GM23338 (cell line): ENCODE measurements at regions not wholly inside any gene's neighbourhood (a gene's known extent, or its start where the extent isn't known, plus 50 kb on each side); places are given as distances from the start of the nearest gene placed in this dataset.
A peak's percentile ranks its signal among the peaks of the same experiment; 100 is the strongest.

ENCODE experiments used
- ATAC-seq: fragments of 200-7000 bp; cut with Tn5 transposase; 3 replicates; pipeline ENCODE4 v1.9.1; 2020
- DNase-seq: peaks from one replicate; pipeline ENCODE4 v3.0.0-alpha.2; 2015; ENCODE audit warnings: low spot score
- H2AFZ ChIP-seq: fragments of 200-600 bp; sonication (generic); 2 replicates; pipeline ENCODE4 v1.8.0; 2016; ENCODE audit warnings: antibody characterized with exemption, mild to moderate bottlenecking, moderate library complexity
- H3F3A ChIP-seq: fragments of 200-600 bp; sonication (generic); replicated peaks from 2 replicates; pipeline ENCODE4 v1.8.0; 2017; ENCODE audit warnings: antibody characterized with exemption, mixed run types, low read depth
- H3K27ac ChIP-seq: fragments of 200-600 bp; sonication (generic); 2 replicates; pipeline ENCODE4 v1.6.1; 2016; ENCODE audit warnings: low read depth
- H3K27me3 ChIP-seq: fragments of 200-600 bp; sonication (generic); 2 replicates; pipeline ENCODE4 v1.8.0; 2016; ENCODE audit warnings: mild to moderate bottlenecking, mixed run types, moderate library complexity; ENCODE audit not compliant: insufficient read depth
- H3K36me3 ChIP-seq: fragments of 200-600 bp; sonication (generic); 2 replicates; pipeline ENCODE4 v1.8.0; 2016; ENCODE audit warnings: mild to moderate bottlenecking; ENCODE audit not compliant: insufficient read depth
- H3K4me1 ChIP-seq: fragments of 200-600 bp; sonication (generic); 2 replicates; pipeline ENCODE4 v1.8.0; 2016; ENCODE audit warnings: mild to moderate bottlenecking, moderate library complexity; ENCODE audit not compliant: insufficient read depth
- H3K4me2 ChIP-seq: fragments of 200-600 bp; sonication (generic); 2 replicates; pipeline ENCODE4 v1.7.1; 2017; ENCODE audit warnings: mixed run types
- H3K4me3 ChIP-seq: fragments of 200-600 bp; sonication (generic); 2 replicates; pipeline ENCODE4 v1.6.1; 2016; ENCODE audit warnings: mixed run types
- H3K79me2 ChIP-seq: fragments of 200-600 bp; sonication (generic); replicated peaks from 2 replicates; pipeline ENCODE4 v1.8.0; 2017; ENCODE audit warnings: mild to moderate bottlenecking; ENCODE audit not compliant: insufficient read depth
- H3K9me2 ChIP-seq: fragments of 200-600 bp; sonication (generic); 2 replicates; pipeline ENCODE4 v1.8.0; 2017; ENCODE audit not compliant: insufficient read depth
- H4K20me1 ChIP-seq: fragments of 200-600 bp; sonication (generic); replicated peaks from 2 replicates; pipeline ENCODE4 v1.8.0; 2017; ENCODE audit warnings: mild to moderate bottlenecking; ENCODE audit not compliant: insufficient read depth
- H3K27ac Mint-ChIP-seq: 2 replicates; pipeline ENCODE4 v1.8.0; 2020; ENCODE audit warnings: inconsistent platforms, mild to moderate bottlenecking, moderate library complexity, mixed read lengths
- H3K27me3 Mint-ChIP-seq: 3 replicates; pipeline ENCODE4 v1.8.0; 2022; ENCODE audit warnings: low read depth, mild to moderate bottlenecking, moderate library complexity, mixed read lengths, inconsistent platforms; ENCODE audit not compliant: insufficient read depth, poor library complexity
- H3K36me3 Mint-ChIP-seq: 3 replicates; pipeline ENCODE4 v1.8.0; 2021; ENCODE audit warnings: low read depth, mild to moderate bottlenecking, inconsistent platforms, moderate library complexity, mixed read lengths
- H3K4me1 Mint-ChIP-seq: 3 replicates; pipeline ENCODE4 v1.8.0; 2020; ENCODE audit warnings: mild to moderate bottlenecking, inconsistent platforms, mixed read lengths
- H3K4me3 Mint-ChIP-seq: 3 replicates; pipeline ENCODE4 v1.8.0; 2021; ENCODE audit warnings: moderate library complexity, mild to moderate bottlenecking, inconsistent platforms, mixed read lengths
- H3K9me3 Mint-ChIP-seq: 3 replicates; pipeline ENCODE4 v1.8.0; 2020; ENCODE audit warnings: moderate library complexity, mild to moderate bottlenecking, inconsistent platforms, mixed read lengths
- CREB1 ChIP-seq: fragments of 250-450 bp; sonication (Bioruptor Pico); IDR thresholded peaks from 2 replicates; pipeline ENCODE4 v1.5.0; 2020; ENCODE audit warnings: low read depth, mild to moderate bottlenecking, moderate library complexity
- EZH2 ChIP-seq: fragments of 200-600 bp; sonication (generic); IDR thresholded peaks from one replicate; pipeline ENCODE4 v1.8.0; 2017; ENCODE audit warnings: antibody characterized with exemption, mild to moderate bottlenecking, low read depth; ENCODE audit not compliant: unreplicated experiment
- EZH2phosphoT487 ChIP-seq: fragments of 200-600 bp; sonication (generic); IDR thresholded peaks from one replicate; pipeline ENCODE4 v1.8.1; 2018; ENCODE audit warnings: antibody characterized with exemption; ENCODE audit not compliant: unreplicated experiment
- JUNB ChIP-seq: IDR thresholded peaks from one replicate; pipeline ENCODE4 v1.6.1; 2016; ENCODE audit warnings: antibody characterized with exemption; ENCODE audit not compliant: unreplicated experiment
- NANOG ChIP-seq: IDR thresholded peaks from 2 replicates; pipeline ENCODE4 v1.6.1; 2016; ENCODE audit warnings: antibody characterized with exemption, borderline replicate concordance
- POLR2AphosphoS5 ChIP-seq: IDR thresholded peaks from 2 replicates; pipeline ENCODE4 v1.6.1; 2016; ENCODE audit warnings: antibody characterized with exemption, low read depth
- STAT1 ChIP-seq: IDR thresholded peaks from one replicate; pipeline ENCODE4 v1.6.1; 2016; ENCODE audit warnings: antibody characterized with exemption; ENCODE audit not compliant: unreplicated experiment
- ZNF114 ChIP-seq: fragments of 250-450 bp; sonication (Bioruptor Pico); IDR thresholded peaks from 2 replicates; pipeline ENCODE4 v1.5.0; 2020; ENCODE audit warnings: mild to moderate bottlenecking, moderate library complexity
- ZNF331 ChIP-seq: fragments of 250-450 bp; sonication (Bioruptor Pico); IDR thresholded peaks from 2 replicates; pipeline ENCODE4 v1.5.0; 2020; ENCODE audit warnings: low read depth, mild to moderate bottlenecking, moderate library complexity
- TF ChIP-seq, protein P1 (sequence below): IDR thresholded peaks from 2 replicates; pipeline ENCODE4 v1.6.1; 2016; ENCODE audit warnings: antibody characterized with exemption
- TF ChIP-seq, protein P2 (sequence below), 2 experiments: fragments of 200-600 bp in 1 of 2; sonication (generic) in 1 of 2; conservative IDR thresholded peaks; 2 replicates each; pipeline versions ENCODE4 v1.5.1 to v1.6.1; 2016 to 2017; ENCODE audit warnings: antibody characterized with exemption in 2 of 2, low read depth in 2 of 2, mild to moderate bottlenecking in 2 of 2, moderate library complexity in 1 of 2
- TF ChIP-seq, protein P3 (sequence below): IDR thresholded peaks from one replicate; pipeline ENCODE4 v1.6.1; 2018; ENCODE audit warnings: antibody characterized with exemption; ENCODE audit not compliant: unreplicated experiment

DNA sequence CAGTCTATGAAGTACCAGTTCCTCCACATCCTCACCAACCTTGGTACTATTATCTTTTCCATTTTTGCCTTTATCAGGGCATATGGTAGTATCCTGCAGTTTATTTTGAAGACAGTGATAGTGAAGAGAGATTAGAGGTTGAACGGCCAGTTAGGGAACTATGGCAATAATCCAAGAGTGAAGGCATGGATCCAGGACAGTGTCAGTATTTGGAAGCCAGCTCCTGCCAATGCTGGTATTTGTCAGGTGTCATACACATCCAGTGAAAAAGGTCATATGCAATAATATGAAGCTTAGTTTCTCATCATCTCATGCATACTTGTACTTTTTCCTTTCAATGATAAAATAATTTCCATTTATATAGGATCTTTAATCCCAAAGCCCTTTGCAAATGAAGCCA is 56.8 kb upstream of the KCNMB2 start (continued):
- TF ChIP-seq EZH2phosphoT487 (no peak), POLR2AphosphoS5 (no peak), NANOG (no peak), STAT1 (no peak), EZH2 (no peak)

DNA sequence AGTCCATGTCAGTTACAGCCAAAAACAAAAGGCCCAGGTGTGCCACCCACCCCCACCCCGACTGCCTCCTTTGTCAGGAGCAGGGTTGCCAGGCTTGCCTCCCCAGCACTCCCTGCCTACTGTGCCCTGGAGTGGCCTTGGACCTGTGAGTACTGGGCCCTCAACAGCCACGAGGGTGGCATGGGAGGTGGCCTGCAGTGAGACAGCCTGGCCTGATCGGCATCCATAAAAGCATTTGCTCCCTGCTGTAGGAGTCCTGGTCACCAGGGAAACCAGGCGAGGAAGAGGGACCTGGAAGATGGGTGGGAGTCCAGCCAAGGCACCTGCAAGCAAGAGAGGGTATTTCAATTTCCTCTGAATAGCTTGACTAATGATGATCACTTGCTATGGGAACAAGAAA is 56.4 kb upstream of the KCNMB2 start:
- H3K36me3 Mint-ChIP-seq, result no peaks in the 10 kb centered on the region
- H3F3A ChIP-seq, result no peaks in the 10 kb centered on the region
- no peak overlapping the region for H3K27ac Mint-ChIP-seq
- H3K4me3 ChIP-seq, result no peak overlapping the region
- no peaks in the 10 kb centered on the region for H3K9me3 Mint-ChIP-seq
- H3K79me2 ChIP-seq, result no peaks in the 10 kb centered on the region
- no peak overlapping the region for H3K27ac ChIP-seq
- no peaks in the 10 kb centered on the region; the same call in 1 of the 2 replicates for H3K4me1 ChIP-seq
- no peak overlapping the region for H3K4me2 ChIP-seq
- H2AFZ ChIP-seq, result no peak overlapping the region
- ATAC-seq, result peak; percentile 61; the same call in 2 of the 3 replicates
- no peaks in the 10 kb centered on the region; the same call in 1 of the 2 replicates for H3K9me2 ChIP-seq
- TF ChIP-seq ZNF331 (CRISPR knock-in tag), result no peak
- TF ChIP-seq STAT1, result no peak
- TF ChIP-seq CREB1 (CRISPR knock-in tag), result no peak
- TF ChIP-seq EZH2, result no peak
- TF ChIP-seq, protein P1, sequence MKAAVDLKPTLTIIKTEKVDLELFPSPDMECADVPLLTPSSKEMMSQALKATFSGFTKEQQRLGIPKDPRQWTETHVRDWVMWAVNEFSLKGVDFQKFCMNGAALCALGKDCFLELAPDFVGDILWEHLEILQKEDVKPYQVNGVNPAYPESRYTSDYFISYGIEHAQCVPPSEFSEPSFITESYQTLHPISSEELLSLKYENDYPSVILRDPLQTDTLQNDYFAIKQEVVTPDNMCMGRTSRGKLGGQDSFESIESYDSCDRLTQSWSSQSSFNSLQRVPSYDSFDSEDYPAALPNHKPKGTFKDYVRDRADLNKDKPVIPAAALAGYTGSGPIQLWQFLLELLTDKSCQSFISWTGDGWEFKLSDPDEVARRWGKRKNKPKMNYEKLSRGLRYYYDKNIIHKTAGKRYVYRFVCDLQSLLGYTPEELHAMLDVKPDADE, result no peak
- TF ChIP-seq, protein P2, sequence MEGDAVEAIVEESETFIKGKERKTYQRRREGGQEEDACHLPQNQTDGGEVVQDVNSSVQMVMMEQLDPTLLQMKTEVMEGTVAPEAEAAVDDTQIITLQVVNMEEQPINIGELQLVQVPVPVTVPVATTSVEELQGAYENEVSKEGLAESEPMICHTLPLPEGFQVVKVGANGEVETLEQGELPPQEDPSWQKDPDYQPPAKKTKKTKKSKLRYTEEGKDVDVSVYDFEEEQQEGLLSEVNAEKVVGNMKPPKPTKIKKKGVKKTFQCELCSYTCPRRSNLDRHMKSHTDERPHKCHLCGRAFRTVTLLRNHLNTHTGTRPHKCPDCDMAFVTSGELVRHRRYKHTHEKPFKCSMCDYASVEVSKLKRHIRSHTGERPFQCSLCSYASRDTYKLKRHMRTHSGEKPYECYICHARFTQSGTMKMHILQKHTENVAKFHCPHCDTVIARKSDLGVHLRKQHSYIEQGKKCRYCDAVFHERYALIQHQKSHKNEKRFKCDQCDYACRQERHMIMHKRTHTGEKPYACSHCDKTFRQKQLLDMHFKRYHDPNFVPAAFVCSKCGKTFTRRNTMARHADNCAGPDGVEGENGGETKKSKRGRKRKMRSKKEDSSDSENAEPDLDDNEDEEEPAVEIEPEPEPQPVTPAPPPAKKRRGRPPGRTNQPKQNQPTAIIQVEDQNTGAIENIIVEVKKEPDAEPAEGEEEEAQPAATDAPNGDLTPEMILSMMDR (conservative IDR thresholded peaks at IDR 0.05; ENCODE audit: low read depth in 2 of 2), result no peak
- no peak for TF ChIP-seq NANOG
- no peak for TF ChIP-seq ZNF114 (CRISPR knock-in tag)
- TF ChIP-seq, protein P3, sequence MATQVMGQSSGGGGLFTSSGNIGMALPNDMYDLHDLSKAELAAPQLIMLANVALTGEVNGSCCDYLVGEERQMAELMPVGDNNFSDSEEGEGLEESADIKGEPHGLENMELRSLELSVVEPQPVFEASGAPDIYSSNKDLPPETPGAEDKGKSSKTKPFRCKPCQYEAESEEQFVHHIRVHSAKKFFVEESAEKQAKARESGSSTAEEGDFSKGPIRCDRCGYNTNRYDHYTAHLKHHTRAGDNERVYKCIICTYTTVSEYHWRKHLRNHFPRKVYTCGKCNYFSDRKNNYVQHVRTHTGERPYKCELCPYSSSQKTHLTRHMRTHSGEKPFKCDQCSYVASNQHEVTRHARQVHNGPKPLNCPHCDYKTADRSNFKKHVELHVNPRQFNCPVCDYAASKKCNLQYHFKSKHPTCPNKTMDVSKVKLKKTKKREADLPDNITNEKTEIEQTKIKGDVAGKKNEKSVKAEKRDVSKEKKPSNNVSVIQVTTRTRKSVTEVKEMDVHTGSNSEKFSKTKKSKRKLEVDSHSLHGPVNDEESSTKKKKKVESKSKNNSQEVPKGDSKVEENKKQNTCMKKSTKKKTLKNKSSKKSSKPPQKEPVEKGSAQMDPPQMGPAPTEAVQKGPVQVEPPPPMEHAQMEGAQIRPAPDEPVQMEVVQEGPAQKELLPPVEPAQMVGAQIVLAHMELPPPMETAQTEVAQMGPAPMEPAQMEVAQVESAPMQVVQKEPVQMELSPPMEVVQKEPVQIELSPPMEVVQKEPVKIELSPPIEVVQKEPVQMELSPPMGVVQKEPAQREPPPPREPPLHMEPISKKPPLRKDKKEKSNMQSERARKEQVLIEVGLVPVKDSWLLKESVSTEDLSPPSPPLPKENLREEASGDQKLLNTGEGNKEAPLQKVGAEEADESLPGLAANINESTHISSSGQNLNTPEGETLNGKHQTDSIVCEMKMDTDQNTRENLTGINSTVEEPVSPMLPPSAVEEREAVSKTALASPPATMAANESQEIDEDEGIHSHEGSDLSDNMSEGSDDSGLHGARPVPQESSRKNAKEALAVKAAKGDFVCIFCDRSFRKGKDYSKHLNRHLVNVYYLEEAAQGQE, result no peak
- TF ChIP-seq JUNB, result no peak
- no peak for TF ChIP-seq POLR2AphosphoS5
- no peaks in the 10 kb centered on the region for H4K20me1 ChIP-seq
- H3K36me3 ChIP-seq, result no peaks in the 10 kb centered on the region
- no peaks in the 10 kb centered on the region for H3K27me3 ChIP-seq
- peak; percentile 13 for DNase-seq
- no peak overlapping the region for H3K4me3 Mint-ChIP-seq
- peaks cover 5% of the 10 kb centered on the region for H3K4me1 Mint-ChIP-seq
- H3K27me3 Mint-ChIP-seq, result peaks cover 2% of the 10 kb centered on the region
